IMR-90 (cell line): ENCODE measurements at regions not wholly inside any gene's neighbourhood (a gene's known extent, or its start where the extent isn't known, plus 50 kb on each side); places are given as distances from the start of the nearest gene placed in this dataset.

Experiments
- ATAC-seq: fragments of 200-7000 bp; cut with Tn5 transposase; 2 replicates; pipeline ENCODE4 v1.9.1; 2020; ENCODE audit warnings: low read depth, mild to moderate bottlenecking, moderate library complexity
- BruUV-seq: library from RNA; stranded (reverse); fragments of 400-500 nt; replicated peaks from 2 replicates; lab custom pipeline; 2021; lab: Mats Ljungman, UMichigan
- CTCF ChIA-PET: fragments of 300-600 bp; formaldehyde crosslinking; extraction: SDS; loops from one replicate; lab custom pipeline; 2021; ENCODE audit warnings: antibody characterized with exemption; lab: Yijun Ruan, JAX
- POLR2A ChIA-PET: fragments of 300-600 bp; sonication (Branson Sonifier 250); formaldehyde crosslinking; loops from one replicate; lab custom pipeline; 2022; ENCODE audit warnings: antibody characterized with exemption; ENCODE audit not compliant: unreplicated experiment; lab: Charles Lee
- DNase-seq: peaks from one replicate; pipeline ENCODE4 v3.0.0; 2013
- H2AFZ ChIP-seq: replicated peaks from 2 replicates; pipeline ENCODE3; 2013; ENCODE audit warnings: low read length, mild to moderate bottlenecking; ENCODE audit not compliant: poor library complexity
- H2AK5ac ChIP-seq: 2 replicates; pipeline ENCODE4 v1.6.1; 2013; ENCODE audit warnings: low read depth, low read length, inconsistent platforms
- H2AK9ac ChIP-seq: replicated peaks from 2 replicates; pipeline ENCODE3; 2013; ENCODE audit warnings: mild to moderate bottlenecking, low read depth, low read length, moderate library complexity; ENCODE audit not compliant: poor library complexity
- H2BK120ac ChIP-seq: 2 replicates; pipeline ENCODE4 v1.6.1; 2013; ENCODE audit warnings: low read depth, low read length, inconsistent platforms
- H2BK15ac ChIP-seq: 3 replicates; pipeline ENCODE4 v1.6.1; 2013; ENCODE audit warnings: low read depth, low read length, inconsistent platforms
- H2BK20ac ChIP-seq: 2 replicates; pipeline ENCODE4 v1.6.1; 2013; ENCODE audit warnings: low read depth, mild to moderate bottlenecking, inconsistent platforms, low read length, moderate library complexity
- H2BK5ac ChIP-seq: 2 replicates; pipeline ENCODE4 v1.6.1; 2013; ENCODE audit warnings: mild to moderate bottlenecking, low read depth, low read length, inconsistent platforms; ENCODE audit not compliant: poor library complexity, severe bottlenecking
- H3K14ac ChIP-seq: replicated peaks from 2 replicates; pipeline ENCODE4 v1.6.1; 2013; ENCODE audit warnings: low read depth, low read length, inconsistent platforms
- H3K18ac ChIP-seq: 2 replicates; pipeline ENCODE4 v1.6.1; 2013; ENCODE audit warnings: low read depth, low read length, control low read depth
- H3K23ac ChIP-seq: 2 replicates; pipeline ENCODE4 v1.6.1; 2013; ENCODE audit warnings: low read depth, low read length, inconsistent platforms
- H3K27ac ChIP-seq: 2 replicates; pipeline ENCODE4 v1.5.1; 2013; ENCODE audit warnings: mild to moderate bottlenecking, control low read depth, low read length; ENCODE audit not compliant: insufficient read depth
- H3K27me3 ChIP-seq: 2 replicates; pipeline ENCODE4 v1.6.1; 2013; ENCODE audit warnings: low read length; ENCODE audit not compliant: control insufficient read depth, insufficient read depth
- H3K36me3 ChIP-seq: 2 replicates; pipeline ENCODE4 v1.6.1; 2013; ENCODE audit warnings: low read length, mixed read lengths; ENCODE audit not compliant: control insufficient read depth, insufficient read depth
- H3K4ac ChIP-seq: 2 replicates; pipeline ENCODE4 v1.6.1; 2013; ENCODE audit warnings: low read depth, low read length, inconsistent platforms
- H3K4me1 ChIP-seq: 2 replicates; pipeline ENCODE4 v1.6.1; 2013; ENCODE audit warnings: low read length, mixed read lengths; ENCODE audit not compliant: control insufficient read depth, insufficient read depth
- H3K4me2 ChIP-seq: 2 replicates; pipeline ENCODE4 v1.6.1; 2013; ENCODE audit warnings: low read depth, mild to moderate bottlenecking, control low read depth, low read length, moderate library complexity
- H3K4me3 ChIP-seq: 2 replicates; pipeline ENCODE4 v1.5.1; 2013; ENCODE audit warnings: low read depth, mild to moderate bottlenecking, control low read depth, low read length, moderate library complexity; ENCODE audit not compliant: insufficient read depth
- H3K56ac ChIP-seq: 2 replicates; pipeline ENCODE4 v1.6.1; 2013; ENCODE audit warnings: low read length, inconsistent platforms; ENCODE audit not compliant: insufficient read depth; ENCODE audit errors: extremely low read depth
- H3K79me1 ChIP-seq, 2 experiments: 2 replicates each; pipeline ENCODE4 v1.6.1; 2013; ENCODE audit warnings: low read length in 2 of 2, inconsistent platforms in 1 of 2, low read depth in 1 of 2
- H3K9ac ChIP-seq: 2 replicates; pipeline ENCODE4 v1.6.1; 2013; ENCODE audit warnings: low read depth, low read length, control low read depth
- H3K9me1 ChIP-seq: 2 replicates; pipeline ENCODE4 v1.6.1; 2013; ENCODE audit warnings: low read length, inconsistent platforms; ENCODE audit not compliant: insufficient read depth
- H3K9me3 ChIP-seq: 2 replicates; pipeline ENCODE4 v1.6.1; 2013; ENCODE audit warnings: low read length; ENCODE audit not compliant: control insufficient read depth, insufficient read depth
- H4K20me1 ChIP-seq: 2 replicates; pipeline ENCODE4 v1.6.1; 2013; ENCODE audit warnings: low read length, inconsistent platforms; ENCODE audit not compliant: insufficient read depth
- H4K5ac ChIP-seq: 2 replicates; pipeline ENCODE4 v1.6.1; 2013; ENCODE audit warnings: mild to moderate bottlenecking, low read depth, low read length, control low read depth
- H4K8ac ChIP-seq, 2 experiments: 2 replicates each; pipeline ENCODE4 v1.6.1; 2013; ENCODE audit warnings: low read depth in 2 of 2, low read length in 2 of 2, control low read depth in 1 of 2, inconsistent platforms in 1 of 2
- H4K91ac ChIP-seq: 2 replicates; pipeline ENCODE4 v1.6.1; 2013; ENCODE audit warnings: low read depth, low read length, inconsistent platforms; ENCODE audit not compliant: insufficient read depth
- BHLHE40 ChIP-seq: fragments of 150-350 bp; IDR thresholded peaks from 2 replicates; pipeline ENCODE4 v1.6.1; 2016; ENCODE audit warnings: mild to moderate bottlenecking, low read depth, low read length
- CEBPB ChIP-seq: IDR thresholded peaks from 2 replicates; pipeline ENCODE4 v1.6.1; 2012; ENCODE audit warnings: low read depth, low read length, improper control_type of control experiment
- CHD1 ChIP-seq: IDR thresholded peaks from 2 replicates; pipeline ENCODE4 v1.6.1; 2012; ENCODE audit warnings: low read depth, low read length, improper control_type of control experiment
- FOS ChIP-seq: fragments of 150-350 bp; IDR thresholded peaks from 2 replicates; pipeline ENCODE4 v1.6.1; 2016; ENCODE audit warnings: low read depth, low read length
- MAFK ChIP-seq: IDR thresholded peaks from 2 replicates; pipeline ENCODE4 v1.6.1; 2012; ENCODE audit warnings: low read depth, low read length, improper control_type of control experiment
- MAZ ChIP-seq: IDR thresholded peaks from 2 replicates; pipeline ENCODE4 v1.6.1; 2012; ENCODE audit warnings: low read depth, mild to moderate bottlenecking, low read length, improper control_type of control experiment, moderate library complexity, borderline replicate concordance
- MXI1 ChIP-seq: IDR thresholded peaks from 2 replicates; pipeline ENCODE4 v1.6.1; 2012; ENCODE audit warnings: low read depth, mild to moderate bottlenecking, low read length, moderate library complexity, borderline replicate concordance
- NFE2L2 ChIP-seq: fragments of 150-350 bp; IDR thresholded peaks from 2 replicates; pipeline ENCODE4 v1.6.1; 2016; ENCODE audit warnings: low read depth, mild to moderate bottlenecking, low read length
- POLR2A ChIP-seq: IDR thresholded peaks from 2 replicates; pipeline ENCODE4 v1.6.1; 2012; ENCODE audit warnings: mild to moderate bottlenecking, low read depth, low read length
- RAD21 ChIP-seq: IDR thresholded peaks from 2 replicates; pipeline ENCODE4 v1.6.1; 2012; ENCODE audit warnings: low read length, improper control_type of control experiment
- RCOR1 ChIP-seq: IDR thresholded peaks from 2 replicates; pipeline ENCODE4 v1.6.1; 2012; ENCODE audit warnings: mild to moderate bottlenecking, low read length, improper control_type of control experiment; ENCODE audit not compliant: insufficient replicate concordance
- RFX5 ChIP-seq: IDR thresholded peaks from 2 replicates; pipeline ENCODE4 v1.8.0; 2012; ENCODE audit warnings: low read depth, mild to moderate bottlenecking, low read length, moderate library complexity
- SMC3 ChIP-seq: fragments of 150-350 bp; IDR thresholded peaks from 2 replicates; pipeline ENCODE4 v1.6.1; 2016; ENCODE audit warnings: low read depth, mild to moderate bottlenecking, antibody characterized with exemption, low read length, moderate library complexity
- WGBS, 2 experiments: methylation state at CpG; one replicate each; pipeline versions ENCODE4 v1.1.5 to v1.1.7; 2013; ENCODE audit warnings: missing lambda C conversion rate in 2 of 2; ENCODE audit not compliant: insufficient read length in 1 of 2; ENCODE audit errors: extremely low coverage in 2 of 2; 5-methylcytosine and 5-hydroxymethylcytosine counted together
- dilution Hi-C: fragments of 300-500 bp; cut with HindIII; formaldehyde crosslinking; loops from one replicate; pipeline ENCODE4 v1.14.3; 2018; ENCODE audit warnings: low sequenced_read_pairs; ENCODE audit not compliant: unreplicated experiment
- in situ Hi-C: fragments of 300-500 bp; cut with MboI; formaldehyde crosslinking; loops from 3 replicates; pipeline ENCODE4 v1.14.3; 2019; ENCODE audit warnings: low sequenced_read_pairs, inconsistent platforms, mixed read lengths
- intact Hi-C: fragments of 100-400 bp; cut with micrococcal nuclease; formaldehyde crosslinking; loops from 2 replicates; pipeline ENCODE4 v1.10.0; 2022
- TF ChIP-seq, protein P1 (sequence below): fragments of 150-350 bp; IDR thresholded peaks from 2 replicates; pipeline ENCODE4 v1.6.1; 2017; ENCODE audit warnings: mild to moderate bottlenecking, antibody characterized with exemption, low read length, low read depth
- TF ChIP-seq, protein P2 (sequence below): conservative IDR thresholded peaks from 2 replicates; pipeline ENCODE4 v1.5.1; 2012; ENCODE audit warnings: mild to moderate bottlenecking, low read depth, low read length, improper control_type of control experiment
- TF ChIP-seq, protein P3 (sequence below): fragments of 150-350 bp; IDR thresholded peaks from 2 replicates; pipeline ENCODE4 v1.6.1; 2016; ENCODE audit warnings: low read depth, mild to moderate bottlenecking, low read length, moderate library complexity, borderline replicate concordance

DNA sequence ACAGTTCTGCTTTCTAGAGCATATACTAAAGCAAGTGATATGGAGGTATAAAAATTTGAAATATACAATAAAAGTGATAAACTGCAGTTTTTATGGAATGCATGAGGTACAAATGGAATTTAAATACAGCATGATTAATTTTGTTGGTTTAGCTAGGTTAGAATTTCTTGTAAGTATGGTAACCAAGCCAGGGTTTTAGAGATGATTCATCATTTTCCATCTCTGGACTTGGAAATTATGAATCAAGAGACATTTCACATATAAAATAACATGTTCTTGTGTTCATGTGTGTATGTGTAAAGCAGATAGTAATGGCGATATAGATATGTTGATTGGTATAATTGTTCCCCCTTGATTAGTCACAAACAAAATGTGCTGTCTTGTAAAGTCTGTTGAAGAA lies 1219.8 kb downstream of the CDH8 start:
- H2BK5ac ChIP-seq, result no peak overlapping the region
- ATAC-seq (no peak), DNase-seq (no peak)
- in situ Hi-C loops, result no loop called here
- intact Hi-C loops, result no loop called here
- H3K18ac ChIP-seq, result no peak overlapping the region
- H3K4me1 ChIP-seq, result no peaks in the 10 kb centered on the region
- peaks cover 3% of the 10 kb centered on the region for H3K9me3 ChIP-seq
- H3K9ac ChIP-seq, result no peak overlapping the region
- H3K27ac ChIP-seq, result no peak overlapping the region
- H3K23ac ChIP-seq, result no peak overlapping the region
- no peak overlapping the region for H2BK20ac ChIP-seq
- no peaks in the 10 kb centered on the region for H3K9me1 ChIP-seq
- no peaks in the 10 kb centered on the region for H3K79me1 ChIP-seq
- ChIA-PET CTCF (no interaction called here), POLR2A (no interaction called here)
- no peak overlapping the region for H4K5ac ChIP-seq
- no CpG with 5 or more reads among the region's 1 CpG for WGBS, 2 experiments
- H2AK5ac ChIP-seq, result no peak overlapping the region
- no peak overlapping the region for H4K91ac ChIP-seq
- H2BK120ac ChIP-seq, result no peak overlapping the region
- TF ChIP-seq, protein P1, sequence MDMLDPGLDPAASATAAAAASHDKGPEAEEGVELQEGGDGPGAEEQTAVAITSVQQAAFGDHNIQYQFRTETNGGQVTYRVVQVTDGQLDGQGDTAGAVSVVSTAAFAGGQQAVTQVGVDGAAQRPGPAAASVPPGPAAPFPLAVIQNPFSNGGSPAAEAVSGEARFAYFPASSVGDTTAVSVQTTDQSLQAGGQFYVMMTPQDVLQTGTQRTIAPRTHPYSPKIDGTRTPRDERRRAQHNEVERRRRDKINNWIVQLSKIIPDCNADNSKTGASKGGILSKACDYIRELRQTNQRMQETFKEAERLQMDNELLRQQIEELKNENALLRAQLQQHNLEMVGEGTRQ, result no peak
- TF ChIP-seq RCOR1, result no peak
- TF ChIP-seq MAZ, result no peak
- TF ChIP-seq BHLHE40, result no peak
- no peak for TF ChIP-seq RFX5
- no peak for TF ChIP-seq CHD1
- TF ChIP-seq CEBPB, result no peak
- TF ChIP-seq, protein P2, sequence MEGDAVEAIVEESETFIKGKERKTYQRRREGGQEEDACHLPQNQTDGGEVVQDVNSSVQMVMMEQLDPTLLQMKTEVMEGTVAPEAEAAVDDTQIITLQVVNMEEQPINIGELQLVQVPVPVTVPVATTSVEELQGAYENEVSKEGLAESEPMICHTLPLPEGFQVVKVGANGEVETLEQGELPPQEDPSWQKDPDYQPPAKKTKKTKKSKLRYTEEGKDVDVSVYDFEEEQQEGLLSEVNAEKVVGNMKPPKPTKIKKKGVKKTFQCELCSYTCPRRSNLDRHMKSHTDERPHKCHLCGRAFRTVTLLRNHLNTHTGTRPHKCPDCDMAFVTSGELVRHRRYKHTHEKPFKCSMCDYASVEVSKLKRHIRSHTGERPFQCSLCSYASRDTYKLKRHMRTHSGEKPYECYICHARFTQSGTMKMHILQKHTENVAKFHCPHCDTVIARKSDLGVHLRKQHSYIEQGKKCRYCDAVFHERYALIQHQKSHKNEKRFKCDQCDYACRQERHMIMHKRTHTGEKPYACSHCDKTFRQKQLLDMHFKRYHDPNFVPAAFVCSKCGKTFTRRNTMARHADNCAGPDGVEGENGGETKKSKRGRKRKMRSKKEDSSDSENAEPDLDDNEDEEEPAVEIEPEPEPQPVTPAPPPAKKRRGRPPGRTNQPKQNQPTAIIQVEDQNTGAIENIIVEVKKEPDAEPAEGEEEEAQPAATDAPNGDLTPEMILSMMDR, result no peak
- no peak for TF ChIP-seq RAD21
- TF ChIP-seq, protein P3, sequence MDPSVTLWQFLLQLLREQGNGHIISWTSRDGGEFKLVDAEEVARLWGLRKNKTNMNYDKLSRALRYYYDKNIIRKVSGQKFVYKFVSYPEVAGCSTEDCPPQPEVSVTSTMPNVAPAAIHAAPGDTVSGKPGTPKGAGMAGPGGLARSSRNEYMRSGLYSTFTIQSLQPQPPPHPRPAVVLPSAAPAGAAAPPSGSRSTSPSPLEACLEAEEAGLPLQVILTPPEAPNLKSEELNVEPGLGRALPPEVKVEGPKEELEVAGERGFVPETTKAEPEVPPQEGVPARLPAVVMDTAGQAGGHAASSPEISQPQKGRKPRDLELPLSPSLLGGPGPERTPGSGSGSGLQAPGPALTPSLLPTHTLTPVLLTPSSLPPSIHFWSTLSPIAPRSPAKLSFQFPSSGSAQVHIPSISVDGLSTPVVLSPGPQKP, result no peak
- TF ChIP-seq FOS, result no peak
- no peak for TF ChIP-seq MAFK
- no peak for TF ChIP-seq SMC3
- no peak for TF ChIP-seq MXI1
- no peak for TF ChIP-seq POLR2A
- TF ChIP-seq NFE2L2, result no peak
- H4K20me1 ChIP-seq, result no peaks in the 10 kb centered on the region
- H3K36me3 ChIP-seq, result no peaks in the 10 kb centered on the region
- H3K4me3 ChIP-seq, result no peak overlapping the region
- no peaks in the 10 kb centered on the region for H3K27me3 ChIP-seq
- H3K14ac ChIP-seq, result no peak overlapping the region
- dilution Hi-C loops, result no loop called here
- no peak overlapping the region for H2BK15ac ChIP-seq
- H2AK9ac ChIP-seq, result no peak overlapping the region
- no peak overlapping the region for H2AFZ ChIP-seq
- no peak overlapping the region for H3K4me2 ChIP-seq
- no peak overlapping the region for H3K56ac ChIP-seq
- H3K4ac ChIP-seq, result no peak overlapping the region
- no TSS peak for BruUV-seq
- no peak overlapping the region for H4K8ac ChIP-seq
